BLaER1 treated with 17β-estradiol and CSF1 and Interleukin-3, amounts not matched to agents 10 nM and 100 nM (cell line): ENCODE measurements at regions not wholly inside any gene's neighbourhood (a gene's known extent, or its start where the extent isn't known, plus 50 kb on each side); places are given as distances from the start of the nearest gene placed in this dataset.

ENCODE experiments used
- H3K27ac ChIP-seq, 11 experiments: shearing (Covaris generic); formaldehyde crosslinking; 2 replicates each; pipeline ENCODE4 v1.8.1; 2022
- H3K27me3 ChIP-seq, 11 experiments: shearing (Covaris generic); formaldehyde crosslinking; 2 replicates each; pipeline ENCODE4 v1.8.1; 2022
- H3K36me3 ChIP-seq, 11 experiments: shearing (Covaris generic); formaldehyde crosslinking; 2 replicates each; pipeline ENCODE4 v1.8.1; 2022
- H3K4me1 ChIP-seq, 10 experiments: shearing (Covaris generic); formaldehyde crosslinking; 2 replicates each; pipeline ENCODE4 v1.8.1; 2022
- H3K4me2 ChIP-seq, 11 experiments: shearing (Covaris generic); formaldehyde crosslinking; 2 replicates each; pipeline ENCODE4 v1.8.1; 2022
- H3K4me3 ChIP-seq, 10 experiments: shearing (Covaris generic); formaldehyde crosslinking; 2 replicates each; pipeline ENCODE4 v1.8.1; 2022
- H3K9ac ChIP-seq, 11 experiments: shearing (Covaris generic); formaldehyde crosslinking; 2 replicates each; pipeline ENCODE4 v1.8.1; 2022
- H3K9me3 ChIP-seq, 11 experiments: shearing (Covaris generic); formaldehyde crosslinking; replicated peaks in 1 of 11; 2 replicates each; pipeline ENCODE4 v1.8.1; 2022
- H4K20me1 ChIP-seq, 11 experiments: shearing (Covaris generic); formaldehyde crosslinking; 2 replicates each; pipeline ENCODE4 v1.8.1; 2022
- Cebpa-rat ChIP-seq, 11 experiments: shearing (Covaris generic); IDR thresholded peaks; 2 replicates each; pipeline ENCODE4 v1.8.1; 2022

DNA sequence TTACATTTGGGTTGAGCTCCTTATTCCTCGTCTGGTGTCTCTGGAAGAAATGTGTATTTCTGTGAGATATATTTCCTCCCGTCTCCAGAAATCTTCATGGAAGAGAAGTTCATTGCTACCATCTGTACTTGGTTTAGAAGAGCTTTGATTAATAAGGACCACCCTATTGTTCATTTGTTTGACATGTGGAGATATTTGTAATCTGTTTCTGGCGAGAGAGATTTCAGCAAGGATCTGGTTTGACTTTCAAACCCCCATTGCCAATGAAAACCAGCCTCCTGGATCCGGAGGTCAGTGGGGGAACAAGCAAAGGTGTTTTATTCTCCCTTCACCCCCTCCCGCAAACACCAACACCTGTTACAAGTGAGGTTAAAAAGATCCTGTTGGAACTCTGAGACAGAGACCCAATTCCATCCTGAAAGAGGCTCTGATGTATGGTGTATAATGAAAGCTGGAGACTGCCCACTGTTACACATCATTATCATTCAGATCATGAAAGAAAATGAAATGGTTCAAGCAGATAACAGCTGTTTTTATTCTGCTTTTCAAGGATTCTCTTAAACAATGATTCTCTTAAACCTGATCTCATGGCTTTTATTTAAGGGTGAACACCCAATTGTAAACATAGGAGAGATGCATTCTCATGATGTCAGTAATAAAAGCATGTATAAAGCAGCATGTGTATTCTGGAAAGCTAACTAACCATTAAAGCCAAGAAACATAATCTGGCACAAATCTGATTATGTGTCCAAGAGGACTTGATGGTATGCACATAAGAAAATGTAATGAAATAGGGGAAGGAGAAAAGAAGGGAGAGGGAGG lies 393.5 kb upstream of the ADGRL2 start:
- no peak for TF ChIP-seq Cebpa-rat (IDR thresholded peaks at IDR 0.05)
- Histone ChIP-seq H3K4me2 (peak overlapping the region; percentile 41 to 70 (median 54); a peak in 18 of 22 replicates), H4K20me1 (no peaks in the 10 kb centered on the region), H3K4me3 (no peak overlapping the region), H3K9ac (no peak overlapping the region), H3K36me3 (no peaks in the 10 kb centered on the region), H3K27ac (no peak overlapping the region), H3K9me3 (peaks cover 0 to 3% (median 0%) of the 10 kb centered on the region in 11 experiments; a peak in 3 of 22 replicates), H3K4me1 (peaks cover 10 to 26% (median 22%) of the 10 kb centered on the region in 10 experiments), H3K27me3 (no peaks in the 10 kb centered on the region)

GRCh38 chr1:81406292-81406999 lies 394.3 kb upstream of the ADGRL2 start:
- no peaks in the 10 kb centered on the region for H3K27me3 ChIP-seq
- peak overlapping the region; percentile 41 to 70 (median 54) for H3K4me2 ChIP-seq
- no peaks in the 10 kb centered on the region for H3K36me3 ChIP-seq
- H3K9ac ChIP-seq = no peak overlapping the region
- peaks cover 10 to 26% (median 22%) of the 10 kb centered on the region in 10 experiments for H3K4me1 ChIP-seq
- H3K4me3 ChIP-seq = no peak overlapping the region; a peak in 1 of 20 replicates
- peaks cover 0 to 3% (median 0%) of the 10 kb centered on the region in 11 experiments; a peak in 1 of 22 replicates for H3K9me3 ChIP-seq
- H4K20me1 ChIP-seq = no peaks in the 10 kb centered on the region
- no peak overlapping the region; a peak in 1 of 22 replicates for H3K27ac ChIP-seq
- TF ChIP-seq Cebpa-rat (IDR thresholded peaks at IDR 0.05) = no peak

DNA sequence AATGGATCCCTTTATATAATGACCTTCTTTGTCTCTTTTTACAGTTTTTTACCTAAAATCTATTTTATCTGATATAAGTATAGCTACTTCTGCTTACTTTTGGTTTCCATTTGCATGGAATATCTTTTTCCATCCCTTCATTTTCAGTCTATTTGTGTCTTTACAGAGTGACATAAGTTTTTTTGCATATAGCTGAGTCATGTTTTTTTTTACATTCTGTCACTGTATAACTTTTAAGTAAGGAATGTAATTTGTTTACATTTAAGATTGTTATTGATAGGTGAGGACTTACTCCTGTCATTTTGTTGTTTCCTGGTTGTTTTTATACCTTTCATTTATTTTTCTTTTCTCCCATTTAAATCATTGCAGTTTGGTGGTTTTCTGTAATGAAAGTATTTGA lies 402.7 kb upstream of the ADGRL2 start:
- Histone ChIP-seq H3K4me1 (0 out of 20 replicates have a peak, but pooled peaks cover 0 to 3% (median 0%) of the 10 kb centered on the region in 10 experiments), H3K4me3 (no peak overlapping the region), H3K4me2 (no peak overlapping the region), H3K9me3 (peaks cover 0 to 61% (median 12%) of the 10 kb centered on the region in 11 experiments; a peak in 19 of 22 replicates), H4K20me1 (no peaks in the 10 kb centered on the region), H3K9ac (no peak overlapping the region), H3K36me3 (0 out of 22 replicates have a peak, but pooled peaks cover 0 to 6% (median 0%) of the 10 kb centered on the region in 11 experiments), H3K27ac (peak overlapping the region in 2 of 11 experiments; percentile 41 to 50; a peak in 2 of 22 replicates), H3K27me3 (no peaks in the 10 kb centered on the region)
- no peak for TF ChIP-seq Cebpa-rat (IDR thresholded peaks at IDR 0.05)

DNA sequence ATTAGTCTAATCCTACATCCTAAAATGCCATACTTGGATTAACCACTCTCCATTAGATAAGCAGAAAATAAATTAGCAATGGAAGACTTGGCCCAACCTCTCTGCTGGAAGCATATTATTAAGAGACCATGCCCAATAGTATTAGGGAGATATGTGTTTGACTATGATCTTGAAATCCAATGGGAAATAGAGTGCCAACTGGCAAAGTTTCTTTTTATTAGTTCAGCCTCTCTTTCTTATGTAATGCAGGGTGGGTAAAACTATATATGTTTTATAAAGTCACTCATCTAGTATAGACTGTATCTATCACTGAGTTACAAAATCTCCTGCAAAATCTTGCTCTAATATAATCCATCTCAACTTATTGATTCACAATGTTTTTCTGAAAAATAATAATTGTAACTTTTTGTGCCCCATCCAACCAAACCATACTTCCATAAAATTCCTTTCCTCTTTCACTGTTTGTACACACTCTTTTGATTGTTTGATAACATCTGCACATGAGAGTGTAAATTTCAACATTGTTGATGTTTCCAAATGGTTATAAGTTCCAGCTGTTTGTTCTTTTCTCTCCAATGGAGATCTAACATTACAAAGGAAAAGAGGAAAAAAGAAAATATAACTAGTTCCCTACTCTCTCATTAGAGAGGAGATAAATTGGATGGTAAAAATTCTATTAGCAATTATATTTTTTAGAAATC lies 408.1 kb upstream of the ADGRL2 start:
- TF ChIP-seq Cebpa-rat (IDR thresholded peaks at IDR 0.05) = no peak
- H3K4me1 ChIP-seq = no peaks in the 10 kb centered on the region
- peaks cover 0 to 20% (median 0%) of the 10 kb centered on the region in 11 experiments; a peak in 5 of 22 replicates for H3K9me3 ChIP-seq
- no peak overlapping the region for H3K4me2 ChIP-seq
- no peaks in the 10 kb centered on the region for H3K27me3 ChIP-seq
- H4K20me1 ChIP-seq = no peaks in the 10 kb centered on the region
- H3K36me3 ChIP-seq = no peaks in the 10 kb centered on the region
- no peak overlapping the region for H3K27ac ChIP-seq
- H3K4me3 ChIP-seq = no peak overlapping the region
- no peak overlapping the region for H3K9ac ChIP-seq

DNA sequence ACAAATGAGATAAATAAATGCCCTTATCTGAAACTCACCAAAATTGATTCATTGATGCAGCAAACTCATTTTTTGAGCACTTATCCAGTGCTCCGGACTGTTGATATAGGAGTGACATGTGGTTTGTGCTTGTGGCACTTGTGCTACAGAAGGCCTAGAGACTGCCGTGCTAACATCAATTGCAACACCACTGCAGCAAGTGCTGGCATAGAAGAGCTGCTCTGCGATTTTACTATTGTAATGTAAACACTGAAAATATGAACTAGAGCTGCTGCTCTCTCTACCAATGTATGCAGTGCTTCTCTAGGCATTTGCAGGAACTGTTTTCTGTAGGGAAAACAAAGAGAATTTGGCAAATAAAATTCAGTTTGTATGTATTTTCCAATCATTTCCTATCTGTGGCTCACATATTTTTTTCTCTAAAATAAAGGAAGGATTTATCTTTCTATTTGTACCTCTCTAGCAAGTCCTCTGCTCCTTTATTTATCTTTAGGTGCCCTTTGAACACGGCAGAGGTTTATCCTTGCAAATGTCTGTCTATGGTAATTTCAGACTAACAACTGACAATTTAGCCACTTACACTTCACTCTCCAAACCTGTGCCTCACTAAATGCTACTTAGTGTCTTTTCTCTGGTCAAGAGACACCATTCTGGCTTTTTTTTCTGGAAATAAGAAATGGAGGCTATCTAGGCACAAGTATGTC lies 409.5 kb upstream of the ADGRL2 start:
- H3K4me1 ChIP-seq = no peaks in the 10 kb centered on the region
- no peak overlapping the region for H3K27ac ChIP-seq
- H3K36me3 ChIP-seq = no peaks in the 10 kb centered on the region
- H4K20me1 ChIP-seq = no peaks in the 10 kb centered on the region
- no peak overlapping the region for H3K9ac ChIP-seq
- peaks cover 0 to 6% (median 0%) of the 10 kb centered on the region in 11 experiments; a peak in 1 of 22 replicates for H3K9me3 ChIP-seq
- no peaks in the 10 kb centered on the region for H3K27me3 ChIP-seq
- H3K4me3 ChIP-seq = no peak overlapping the region
- no peak overlapping the region for H3K4me2 ChIP-seq
- no peak for TF ChIP-seq Cebpa-rat (IDR thresholded peaks at IDR 0.05)

GRCh38 chr1:81388435-81388834 lies 412.3 kb upstream of the ADGRL2 start:
- Histone ChIP-seq H3K27me3 (no peaks in the 10 kb centered on the region), H3K4me2 (no peak overlapping the region), H3K9ac (no peak overlapping the region), H3K4me3 (no peak overlapping the region), H3K27ac (no peak overlapping the region), H3K9me3 (no peaks in the 10 kb centered on the region), H3K36me3 (no peaks in the 10 kb centered on the region), H4K20me1 (no peaks in the 10 kb centered on the region), H3K4me1 (no peaks in the 10 kb centered on the region)
- TF ChIP-seq Cebpa-rat (IDR thresholded peaks at IDR 0.05) = no peak

- H3K9me3 ChIP-seq = no peaks in the 10 kb centered on the region
- no peak overlapping the region for H3K4me2 ChIP-seq
- no peak overlapping the region for H3K4me3 ChIP-seq
- H4K20me1 ChIP-seq = no peaks in the 10 kb centered on the region
- no peaks in the 10 kb centered on the region for H3K27me3 ChIP-seq
- no peaks in the 10 kb centered on the region for H3K4me1 ChIP-seq
- TF ChIP-seq Cebpa-rat (IDR thresholded peaks at IDR 0.05) = no peak
- no peaks in the 10 kb centered on the region for H3K36me3 ChIP-seq
- H3K27ac ChIP-seq = no peak overlapping the region
- H3K9ac ChIP-seq = no peak overlapping the region
Measured at GRCh38 chr1:81387446-81387845, 413.3 kb upstream of the ADGRL2 start.

DNA sequence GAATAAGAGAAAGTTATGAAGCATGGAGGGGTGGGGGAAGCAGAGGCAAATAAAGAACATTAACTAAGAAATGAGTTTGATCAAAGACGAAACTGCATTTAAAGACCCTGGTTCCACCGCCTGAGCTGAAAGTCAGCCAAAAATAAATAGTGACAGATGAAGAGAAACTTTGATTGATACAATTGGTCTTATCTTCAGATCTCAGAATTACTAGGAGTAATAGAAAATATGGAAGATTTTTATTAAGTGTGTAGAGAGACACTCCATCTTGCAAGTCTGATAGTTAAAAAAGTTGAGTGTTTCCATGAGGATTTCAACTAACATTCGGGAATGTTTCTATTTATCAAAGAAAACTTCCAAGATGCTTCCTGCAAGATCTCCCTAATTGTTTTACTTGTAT lies 418.2 kb upstream of the ADGRL2 start:
- H3K4me3 ChIP-seq = no peak overlapping the region
- no peak overlapping the region for H3K9ac ChIP-seq
- H3K36me3 ChIP-seq = no peaks in the 10 kb centered on the region
- H3K4me2 ChIP-seq = no peak overlapping the region
- no peak overlapping the region for H3K27ac ChIP-seq
- no peaks in the 10 kb centered on the region for H3K9me3 ChIP-seq
- peaks cover 0 to 8% (median 0%) of the 10 kb centered on the region in 10 experiments; a peak in 2 of 20 replicates for H3K4me1 ChIP-seq
- no peaks in the 10 kb centered on the region for H3K27me3 ChIP-seq
- H4K20me1 ChIP-seq = no peaks in the 10 kb centered on the region
- no peak for TF ChIP-seq Cebpa-rat (IDR thresholded peaks at IDR 0.05)
